ENCODE measurements at regions not wholly inside any gene's neighbourhood (a gene's known extent, or its start where the extent isn't known, plus 50 kb on each side); places are given as distances from the start of the nearest gene placed in this dataset.

DNA sequence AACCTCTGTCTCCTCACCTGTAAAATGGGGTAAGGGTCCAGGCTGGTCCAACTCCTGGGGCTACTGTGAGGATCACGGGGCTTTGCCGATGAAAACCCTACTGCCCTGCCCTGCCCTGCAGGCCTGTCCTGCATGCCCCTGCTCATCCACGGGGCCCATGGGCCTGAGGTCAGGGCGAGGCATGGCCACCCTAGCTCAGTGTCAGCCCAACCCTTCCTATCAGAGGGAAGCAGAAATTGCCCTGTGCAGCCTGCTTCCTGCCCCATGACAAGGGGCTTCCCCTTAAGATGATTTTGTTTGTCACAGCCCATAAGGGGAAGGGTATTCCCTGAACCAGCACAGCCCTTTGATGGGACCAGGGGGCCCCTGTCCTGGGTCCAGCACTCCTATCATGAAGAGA, 353.6 kb upstream of the ID2 start:
- ChIA-PET RAD21 (ENCODE audit: low non-redundant PET in 1 of 2, low total read pairs in 2 of 2, uncharacterized antibody in 2 of 2, unreplicated experiment in 2 of 2) (no interaction called here), POLR2A (no interaction called here), CTCF (no interaction called here)
- H3K4me3 ChIP-seq (replicated peaks in 1 of 2; ENCODE audit: low read depth in 1 of 2, low read length in 2 of 2): no peak overlapping the region
- H3K9me2 ChIP-seq (ENCODE audit: insufficient read depth): no peaks in the 10 kb centered on the region
- DNase-seq (ENCODE audit: low read depth, low spot score): no peak
- H2AFZ ChIP-seq (ENCODE audit: low read depth, low read length, poor library complexity, severe bottlenecking): no peak overlapping the region
- no peaks in the 10 kb centered on the region; the same call in 1 of the 2 replicates for H3K27me3 ChIP-seq (ENCODE audit: insufficient read depth, low read length)
- no peak for ATAC-seq
- no peak overlapping the region for H3K9ac ChIP-seq (ENCODE audit: low read length)
- intact Hi-C loops (cut with micrococcal nuclease): no loop called here
- no peaks in the 10 kb centered on the region for H3K4me1 ChIP-seq (ENCODE audit: control insufficient read depth in 1 of 2, insufficient read depth in 2 of 2, low read length in 2 of 2)
- no peaks in the 10 kb centered on the region for H3K36me3 ChIP-seq (ENCODE audit: control insufficient read depth in 1 of 2, insufficient read depth in 2 of 2, low read length in 2 of 2)
- no peaks in the 10 kb centered on the region for H3K9me3 ChIP-seq (ENCODE audit: control insufficient read depth in 1 of 2, insufficient read depth in 1 of 2, low read depth in 1 of 2, low read length in 2 of 2)
- BruUV-seq (replicated peaks): no TSS peak
- H3K79me2 ChIP-seq (ENCODE audit: insufficient read depth, low read length): no peaks in the 10 kb centered on the region
- no peaks in the 10 kb centered on the region for H4K20me1 ChIP-seq (ENCODE audit: insufficient read depth)
- no peak overlapping the region for H3K27ac ChIP-seq (ENCODE audit: low read depth, low read length)
- H3K4me2 ChIP-seq (ENCODE audit: low read length): no peak overlapping the region
- no peak for TF ChIP-seq CBX3 (IDR thresholded peaks at IDR 0.05; ENCODE audit: low read depth)
- no peak for TF ChIP-seq ELF1 (IDR thresholded peaks at IDR 0.05; ENCODE audit: borderline replicate concordance, low read depth)
- TF ChIP-seq, protein P1, sequence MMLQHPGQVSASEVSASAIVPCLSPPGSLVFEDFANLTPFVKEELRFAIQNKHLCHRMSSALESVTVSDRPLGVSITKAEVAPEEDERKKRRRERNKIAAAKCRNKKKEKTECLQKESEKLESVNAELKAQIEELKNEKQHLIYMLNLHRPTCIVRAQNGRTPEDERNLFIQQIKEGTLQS (IDR thresholded peaks at IDR 0.05): no peak
- TF ChIP-seq TCF7L2 (IDR thresholded peaks at IDR 0.05; ENCODE audit: borderline replicate concordance, extremely low read depth, insufficient read depth, insufficient read length): no peak
- TF ChIP-seq, protein P2, sequence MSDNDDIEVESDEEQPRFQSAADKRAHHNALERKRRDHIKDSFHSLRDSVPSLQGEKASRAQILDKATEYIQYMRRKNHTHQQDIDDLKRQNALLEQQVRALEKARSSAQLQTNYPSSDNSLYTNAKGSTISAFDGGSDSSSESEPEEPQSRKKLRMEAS (IDR thresholded peaks at IDR 0.05): no peak
- no peak for TF ChIP-seq ZNF274 (IDR thresholded peaks at IDR 0.05; ENCODE audit: low read depth, low read length)
- TF ChIP-seq CEBPB (IDR thresholded peaks at IDR 0.05; ENCODE audit: low read depth): no peak
- no peak for TF ChIP-seq POLR2A (IDR thresholded peaks at IDR 0.05; ENCODE audit: borderline replicate concordance, extremely low read depth, insufficient read depth, insufficient read length)
- TF ChIP-seq RAD21 (IDR thresholded peaks at IDR 0.05; ENCODE audit: low read depth): no peak
- TF ChIP-seq, protein P3, sequence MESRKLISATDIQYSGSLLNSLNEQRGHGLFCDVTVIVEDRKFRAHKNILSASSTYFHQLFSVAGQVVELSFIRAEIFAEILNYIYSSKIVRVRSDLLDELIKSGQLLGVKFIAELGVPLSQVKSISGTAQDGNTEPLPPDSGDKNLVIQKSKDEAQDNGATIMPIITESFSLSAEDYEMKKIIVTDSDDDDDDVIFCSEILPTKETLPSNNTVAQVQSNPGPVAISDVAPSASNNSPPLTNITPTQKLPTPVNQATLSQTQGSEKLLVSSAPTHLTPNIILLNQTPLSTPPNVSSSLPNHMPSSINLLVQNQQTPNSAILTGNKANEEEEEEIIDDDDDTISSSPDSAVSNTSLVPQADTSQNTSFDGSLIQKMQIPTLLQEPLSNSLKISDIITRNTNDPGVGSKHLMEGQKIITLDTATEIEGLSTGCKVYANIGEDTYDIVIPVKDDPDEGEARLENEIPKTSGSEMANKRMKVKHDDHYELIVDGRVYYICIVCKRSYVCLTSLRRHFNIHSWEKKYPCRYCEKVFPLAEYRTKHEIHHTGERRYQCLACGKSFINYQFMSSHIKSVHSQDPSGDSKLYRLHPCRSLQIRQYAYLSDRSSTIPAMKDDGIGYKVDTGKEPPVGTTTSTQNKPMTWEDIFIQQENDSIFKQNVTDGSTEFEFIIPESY (IDR thresholded peaks at IDR 0.05; ENCODE audit: extremely low read depth, insufficient replicate concordance, low read length): no peak
- no peak for TF ChIP-seq EZH2 (IDR thresholded peaks at IDR 0.05)
- TF ChIP-seq EGR1 (IDR thresholded peaks at IDR 0.05; ENCODE audit: low read depth): no peak
- TF ChIP-seq, protein P4, sequence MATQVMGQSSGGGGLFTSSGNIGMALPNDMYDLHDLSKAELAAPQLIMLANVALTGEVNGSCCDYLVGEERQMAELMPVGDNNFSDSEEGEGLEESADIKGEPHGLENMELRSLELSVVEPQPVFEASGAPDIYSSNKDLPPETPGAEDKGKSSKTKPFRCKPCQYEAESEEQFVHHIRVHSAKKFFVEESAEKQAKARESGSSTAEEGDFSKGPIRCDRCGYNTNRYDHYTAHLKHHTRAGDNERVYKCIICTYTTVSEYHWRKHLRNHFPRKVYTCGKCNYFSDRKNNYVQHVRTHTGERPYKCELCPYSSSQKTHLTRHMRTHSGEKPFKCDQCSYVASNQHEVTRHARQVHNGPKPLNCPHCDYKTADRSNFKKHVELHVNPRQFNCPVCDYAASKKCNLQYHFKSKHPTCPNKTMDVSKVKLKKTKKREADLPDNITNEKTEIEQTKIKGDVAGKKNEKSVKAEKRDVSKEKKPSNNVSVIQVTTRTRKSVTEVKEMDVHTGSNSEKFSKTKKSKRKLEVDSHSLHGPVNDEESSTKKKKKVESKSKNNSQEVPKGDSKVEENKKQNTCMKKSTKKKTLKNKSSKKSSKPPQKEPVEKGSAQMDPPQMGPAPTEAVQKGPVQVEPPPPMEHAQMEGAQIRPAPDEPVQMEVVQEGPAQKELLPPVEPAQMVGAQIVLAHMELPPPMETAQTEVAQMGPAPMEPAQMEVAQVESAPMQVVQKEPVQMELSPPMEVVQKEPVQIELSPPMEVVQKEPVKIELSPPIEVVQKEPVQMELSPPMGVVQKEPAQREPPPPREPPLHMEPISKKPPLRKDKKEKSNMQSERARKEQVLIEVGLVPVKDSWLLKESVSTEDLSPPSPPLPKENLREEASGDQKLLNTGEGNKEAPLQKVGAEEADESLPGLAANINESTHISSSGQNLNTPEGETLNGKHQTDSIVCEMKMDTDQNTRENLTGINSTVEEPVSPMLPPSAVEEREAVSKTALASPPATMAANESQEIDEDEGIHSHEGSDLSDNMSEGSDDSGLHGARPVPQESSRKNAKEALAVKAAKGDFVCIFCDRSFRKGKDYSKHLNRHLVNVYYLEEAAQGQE (IDR thresholded peaks at IDR 0.05; ENCODE audit: low read depth): no peak
- TF ChIP-seq POLR2AphosphoS5 (IDR thresholded peaks at IDR 0.05; ENCODE audit: low read depth, low read length): no peak
- no peak for TF ChIP-seq YY1 (IDR thresholded peaks at IDR 0.05; ENCODE audit: extremely low read depth, insufficient replicate concordance, low read depth, low read length)
- no peak for TF ChIP-seq FOSL1 (IDR thresholded peaks at IDR 0.05; ENCODE audit: low read depth)
- TF ChIP-seq JUND (IDR thresholded peaks at IDR 0.05): no peak
- TF ChIP-seq EZH2phosphoT487 (IDR thresholded peaks at IDR 0.05; ENCODE audit: borderline replicate concordance): no peak
- TF ChIP-seq SIN3A (IDR thresholded peaks at IDR 0.05; ENCODE audit: low read depth): no peak
